Skin epidermis (tissue), 12 donors: ENCODE measurements at regions not wholly inside any gene's neighbourhood (a gene's known extent, or its start where the extent isn't known, plus 50 kb on each side); places are given as distances from the start of the nearest gene placed in this dataset.

ENCODE experiments used
- H3K27ac ChIP-seq, 21 experiments: fragments of 200-600 bp; sonication (generic) in 11 of 21; one replicate each; pipeline ENCODE4 v1.5.0; 2020; ENCODE audit warnings: mild to moderate bottlenecking in 3 of 21, inconsistent platforms in 2 of 21, moderate library complexity in 2 of 21
- H3K4me3 ChIP-seq, 7 experiments: fragments of 200-600 bp; sonication (generic) in 2 of 7; one replicate each; pipeline ENCODE4 v1.5.0; 2020; ENCODE audit warnings: inconsistent platforms in 2 of 7, mild to moderate bottlenecking in 2 of 7, moderate library complexity in 1 of 7

DNA sequence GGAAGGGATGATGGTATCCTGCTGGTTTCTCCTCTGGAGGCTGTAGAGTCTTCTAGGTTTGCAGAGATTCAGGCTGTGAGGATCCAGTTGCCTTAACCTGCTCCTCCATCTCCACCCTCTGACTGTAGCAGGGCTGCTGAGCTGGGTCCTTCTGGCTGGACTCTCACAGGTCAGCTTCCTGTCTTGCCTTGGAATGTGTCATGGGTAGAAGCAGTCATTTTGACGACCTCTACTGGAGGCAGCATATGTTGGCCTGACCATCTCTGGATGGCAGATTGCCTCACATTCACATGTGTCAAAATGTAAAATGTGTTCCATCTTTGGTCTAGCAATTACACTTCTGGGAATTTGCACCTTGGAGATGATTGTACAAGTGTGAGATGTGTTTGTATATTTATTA lies 504.4 kb upstream of the EEF2KMT start:
- no peak overlapping the region for H3K4me3 ChIP-seq
- no peak overlapping the region for H3K27ac ChIP-seq

DNA sequence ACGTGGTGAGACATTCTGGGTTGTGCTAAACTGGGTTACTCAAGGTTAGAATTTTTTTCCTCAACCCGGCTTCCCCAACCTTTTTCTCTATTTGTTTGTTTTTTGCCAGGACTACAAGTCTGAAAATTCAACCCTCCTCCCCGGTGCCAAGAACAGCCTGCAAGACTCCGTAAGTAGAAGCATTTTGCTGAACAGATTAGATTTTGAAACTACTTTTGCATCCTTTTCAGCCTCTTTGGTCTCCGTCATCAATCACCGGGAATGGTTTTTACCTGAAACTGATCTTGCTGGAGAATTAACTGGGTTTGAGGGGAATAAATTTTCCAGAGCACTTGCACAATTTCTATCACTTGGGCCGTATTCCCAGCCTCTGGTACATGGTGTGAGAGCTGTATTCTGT lies 501.2 kb upstream of the EEF2KMT start:
- H3K4me3 ChIP-seq = no peak overlapping the region
- no peak overlapping the region for H3K27ac ChIP-seq

DNA sequence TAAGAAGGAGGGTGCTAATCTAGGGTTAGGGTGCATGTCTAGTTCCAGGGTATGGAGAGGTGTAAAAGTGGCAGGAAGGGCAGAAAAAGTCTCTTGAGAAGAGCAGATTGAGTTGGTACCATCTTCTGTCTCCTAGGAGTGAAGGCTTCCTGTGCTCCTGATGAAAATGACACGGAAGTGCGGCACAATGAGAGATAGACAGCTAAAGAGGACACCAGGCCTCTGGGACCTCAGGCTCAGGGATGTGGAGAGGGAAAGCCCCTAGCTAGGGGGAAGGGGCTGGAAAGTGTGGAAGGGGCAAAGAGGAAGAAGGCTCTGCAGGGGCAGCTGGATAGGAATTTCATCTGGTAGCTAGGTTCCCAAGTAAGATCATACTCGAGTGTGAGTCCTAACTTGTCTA lies 498.3 kb upstream of the EEF2KMT start:
- Histone ChIP-seq H3K4me3 (no peak overlapping the region), H3K27ac (no peak overlapping the region)

DNA sequence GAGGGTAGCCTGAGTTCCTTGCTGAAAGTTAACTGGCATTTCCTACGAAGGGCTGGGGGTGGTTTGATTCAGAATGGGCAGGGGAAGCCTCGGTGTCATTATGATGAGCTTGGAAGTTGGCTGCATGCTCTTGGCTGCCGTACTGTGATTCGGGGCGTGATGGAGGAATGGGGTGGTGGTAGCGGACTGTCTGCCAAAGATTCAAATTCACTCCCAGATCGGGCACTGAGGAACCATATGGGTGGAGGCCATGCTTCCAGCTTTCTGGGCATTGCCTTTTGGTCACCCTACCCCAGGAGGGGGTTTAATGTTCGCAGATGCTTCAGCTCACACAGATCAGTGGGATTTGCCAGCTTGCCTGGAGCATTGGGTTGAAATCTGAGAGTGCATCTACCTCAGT lies 492.8 kb upstream of the EEF2KMT start:
- Histone ChIP-seq H3K4me3 (no peak overlapping the region), H3K27ac (no peak overlapping the region)

DNA sequence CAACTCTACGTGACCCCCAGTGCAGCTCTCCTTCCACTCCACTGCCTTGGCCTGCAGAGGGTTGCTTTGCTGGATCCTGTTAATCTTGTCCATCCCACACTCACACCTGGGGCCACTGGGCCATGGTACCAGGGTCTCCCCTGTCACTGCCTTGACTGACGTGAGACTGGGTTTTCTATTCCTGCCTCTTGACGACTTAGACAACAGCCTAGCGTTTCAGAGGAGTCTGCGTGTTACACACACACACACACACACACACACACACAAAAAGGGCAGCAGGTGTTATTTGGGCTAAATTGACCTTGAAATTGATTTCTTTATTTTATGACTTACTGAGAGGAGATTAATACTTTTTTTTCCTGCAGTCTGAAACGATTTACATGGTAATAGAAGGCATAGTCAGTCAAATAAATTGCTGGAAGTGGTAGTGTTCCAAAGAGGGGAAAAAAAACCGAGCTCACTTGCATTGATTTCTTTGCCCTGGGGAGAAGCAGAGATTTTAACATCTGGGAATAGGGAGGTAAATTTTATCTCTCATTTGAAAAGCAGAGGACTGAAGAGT lies 492.3 kb upstream of the EEF2KMT start:
- no peak overlapping the region for H3K4me3 ChIP-seq
- H3K27ac ChIP-seq = no peak overlapping the region

DNA sequence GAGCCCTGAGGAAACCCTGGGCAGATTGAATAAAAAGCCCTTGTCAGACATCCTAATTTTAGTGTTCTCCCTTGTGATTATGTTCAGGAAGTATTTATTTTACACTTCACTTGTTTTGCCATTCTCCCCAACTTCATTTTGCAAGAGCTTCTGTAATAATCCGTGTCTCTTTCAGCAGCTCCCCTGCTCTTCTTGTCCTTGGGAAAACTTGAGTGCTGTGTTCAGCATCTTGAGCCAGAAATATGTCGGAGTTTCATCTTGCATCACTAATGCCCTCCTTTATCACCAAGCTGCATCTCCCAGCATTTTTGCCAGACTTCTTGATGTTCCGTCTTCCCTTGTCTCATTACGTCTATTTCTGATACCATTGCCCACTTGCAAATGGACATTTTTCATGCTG lies 486.5 kb upstream of the EEF2KMT start:
- Histone ChIP-seq H3K4me3 (no peak overlapping the region), H3K27ac (no peak overlapping the region)

DNA sequence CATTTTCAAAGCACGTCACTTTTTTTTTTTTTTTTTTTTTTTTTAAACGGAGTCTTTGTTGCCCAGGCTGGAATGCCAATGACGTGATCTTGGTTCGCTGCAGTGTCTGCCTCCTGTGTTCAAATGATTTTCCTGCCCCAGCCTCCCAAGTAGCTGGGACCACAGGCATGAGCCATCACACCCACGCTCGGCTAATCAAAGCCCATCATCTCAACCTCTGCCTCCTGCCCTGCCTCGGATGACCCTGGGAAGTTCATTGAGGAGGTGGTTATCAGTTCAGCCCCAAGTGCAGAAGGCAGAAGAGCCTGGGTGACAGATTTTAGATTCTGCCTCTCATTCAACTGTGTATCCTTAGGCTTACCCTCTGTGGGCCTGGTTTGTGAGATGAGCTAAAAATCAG lies 484.9 kb upstream of the EEF2KMT start:
- Histone ChIP-seq H3K27ac (no peak overlapping the region), H3K4me3 (no peak overlapping the region)

DNA sequence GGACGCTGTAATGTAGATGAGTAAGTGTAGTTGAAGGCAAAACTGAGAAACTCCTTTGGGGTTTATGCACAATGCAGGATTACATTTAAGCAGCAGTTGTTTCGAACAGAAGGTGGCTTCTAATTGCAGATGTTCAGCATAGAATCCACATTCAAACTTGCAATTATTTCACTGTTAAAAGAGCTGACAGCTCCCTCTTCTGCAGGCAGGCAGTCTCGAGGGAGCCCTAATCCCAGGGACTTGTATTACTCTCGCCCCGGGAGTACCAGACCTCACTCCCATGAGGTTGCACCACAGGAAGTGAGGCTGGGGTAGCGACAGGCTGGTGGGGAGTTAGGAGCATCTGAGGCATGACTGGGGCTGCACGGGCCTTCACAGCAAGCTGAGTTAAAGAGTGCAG lies 484.3 kb upstream of the EEF2KMT start:
- Histone ChIP-seq H3K27ac (no peak overlapping the region), H3K4me3 (no peak overlapping the region)

DNA sequence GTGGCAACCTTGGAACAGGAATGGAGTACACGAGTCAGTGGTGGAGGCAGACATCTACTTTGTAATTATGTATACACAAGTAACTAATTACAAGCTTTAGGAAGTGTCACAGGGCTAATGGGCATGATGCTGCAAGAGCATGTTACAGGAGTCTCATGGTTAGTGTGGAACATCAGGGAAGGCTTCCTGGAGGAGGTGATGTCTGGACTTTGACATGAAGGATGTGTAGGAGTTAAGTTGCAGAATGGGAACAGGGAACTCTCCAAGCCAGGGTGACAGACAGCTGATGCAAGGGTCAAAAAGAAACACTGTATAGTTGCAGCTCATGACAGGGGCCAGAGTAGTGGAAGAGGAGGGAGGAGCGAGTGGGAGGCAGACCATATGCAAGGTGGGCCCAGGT lies 483.8 kb upstream of the EEF2KMT start:
- H3K27ac ChIP-seq = no peak overlapping the region
- no peak overlapping the region for H3K4me3 ChIP-seq

DNA sequence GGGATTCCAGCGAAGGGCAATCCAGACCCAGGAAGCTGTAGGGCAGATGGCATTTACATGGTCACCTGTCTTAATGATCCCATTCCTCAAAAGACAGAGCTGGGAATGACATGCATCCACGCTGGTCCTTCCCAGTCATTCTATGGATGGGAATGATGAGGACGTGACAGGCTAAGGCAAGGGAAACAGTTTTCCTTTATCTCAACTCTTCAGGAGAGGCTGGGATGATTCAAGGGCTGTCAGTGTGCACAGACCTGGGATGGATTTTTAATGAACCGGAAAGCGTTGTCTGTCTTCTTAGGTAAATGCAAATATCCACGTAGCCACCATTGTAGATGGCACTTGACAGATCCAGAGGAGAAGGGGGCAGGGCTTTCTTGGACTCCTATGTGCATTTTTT lies 483.2 kb upstream of the EEF2KMT start:
- H3K4me3 ChIP-seq = no peak overlapping the region
- H3K27ac ChIP-seq = no peak overlapping the region

DNA sequence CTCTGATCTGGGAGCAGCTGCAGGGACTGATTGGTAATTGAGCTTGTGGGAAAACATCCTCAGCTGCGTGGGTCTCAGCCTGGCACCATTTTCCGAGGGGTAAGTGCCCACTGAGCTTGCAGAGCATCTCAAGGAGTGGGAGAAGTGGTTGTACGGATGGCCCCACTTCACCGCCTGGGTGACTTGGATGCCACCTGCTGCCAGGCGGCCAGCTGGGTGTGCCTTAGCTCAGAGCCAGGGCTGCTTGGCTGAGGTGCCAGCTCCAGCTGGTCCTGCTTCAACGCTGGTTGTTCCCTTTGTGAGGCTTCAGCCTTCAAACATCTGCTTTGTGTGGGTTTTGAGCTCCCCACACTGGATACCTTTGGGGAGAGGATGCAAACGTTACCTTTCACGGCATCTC lies 482.7 kb upstream of the EEF2KMT start:
- Histone ChIP-seq H3K27ac (no peak overlapping the region), H3K4me3 (no peak overlapping the region)

DNA sequence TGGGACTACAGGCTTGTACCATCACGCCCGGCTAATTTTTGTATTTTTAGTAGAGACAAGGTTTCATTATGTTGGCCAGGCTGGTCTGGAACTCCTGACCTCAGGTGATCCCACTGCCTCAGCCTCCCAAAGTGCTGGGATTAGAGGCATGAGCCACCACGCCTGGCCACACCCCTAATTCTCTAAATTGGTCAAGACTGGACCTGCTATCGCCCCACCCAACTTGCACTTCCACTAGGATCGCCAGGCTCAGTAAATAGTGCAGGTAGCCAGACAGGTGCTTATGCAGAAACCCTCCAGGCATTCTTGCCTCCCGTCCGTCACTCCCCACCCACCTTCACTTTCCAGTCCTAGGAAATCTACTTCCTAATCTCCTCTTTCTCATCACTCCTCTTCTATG lies 481.4 kb upstream of the EEF2KMT start:
- no peak overlapping the region for H3K27ac ChIP-seq
- H3K4me3 ChIP-seq = no peak overlapping the region

DNA sequence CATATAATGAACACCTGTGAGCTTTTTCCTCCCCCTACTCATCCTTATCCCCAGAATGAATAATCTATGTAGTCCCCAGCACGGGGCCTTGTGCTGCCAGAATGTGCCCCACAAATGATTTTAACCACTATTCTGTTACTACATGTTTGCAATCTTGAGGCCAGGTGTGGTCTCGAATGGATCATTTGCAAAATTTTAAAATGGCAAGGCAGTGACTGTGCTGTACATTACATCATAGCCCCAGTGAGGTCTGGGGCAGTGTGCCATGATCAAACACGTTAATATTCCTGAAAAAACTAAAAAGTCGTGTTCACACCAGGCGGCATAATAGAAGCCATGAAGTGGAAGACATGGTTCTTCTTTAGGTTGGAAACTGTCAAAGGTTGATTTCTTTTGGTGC lies 479.9 kb upstream of the EEF2KMT start:
- no peak overlapping the region for H3K27ac ChIP-seq
- no peak overlapping the region for H3K4me3 ChIP-seq

DNA sequence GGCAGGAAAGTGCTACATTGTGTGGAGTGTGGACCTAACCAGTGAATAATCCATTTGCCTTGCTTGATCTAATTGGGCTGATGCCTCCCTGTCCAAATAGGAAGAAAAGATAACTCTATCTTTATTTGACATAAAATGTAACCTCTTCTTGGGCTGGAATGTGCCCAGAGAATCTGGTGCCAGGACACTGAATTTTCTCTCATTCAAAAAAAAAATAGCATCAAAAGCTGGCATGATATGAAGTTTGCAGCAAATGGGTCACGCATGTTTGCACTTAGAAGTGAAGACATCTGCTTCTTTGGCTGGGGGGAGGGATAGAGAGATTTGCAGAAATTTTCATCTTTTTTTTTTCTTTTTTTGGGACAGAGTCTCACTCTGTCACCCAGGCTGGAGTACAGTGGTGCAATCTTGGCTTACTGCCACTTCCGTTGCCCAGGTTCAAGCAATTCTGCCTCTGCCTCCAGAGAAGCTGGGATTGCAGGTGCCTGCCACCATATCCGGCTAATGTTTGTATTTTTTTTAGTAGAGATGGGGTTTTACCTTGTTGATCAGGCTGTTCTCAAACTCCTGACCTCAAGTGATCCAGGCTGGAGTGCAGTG lies 478.2 kb upstream of the EEF2KMT start:
- no peak overlapping the region for H3K27ac ChIP-seq
- H3K4me3 ChIP-seq = no peak overlapping the region

DNA sequence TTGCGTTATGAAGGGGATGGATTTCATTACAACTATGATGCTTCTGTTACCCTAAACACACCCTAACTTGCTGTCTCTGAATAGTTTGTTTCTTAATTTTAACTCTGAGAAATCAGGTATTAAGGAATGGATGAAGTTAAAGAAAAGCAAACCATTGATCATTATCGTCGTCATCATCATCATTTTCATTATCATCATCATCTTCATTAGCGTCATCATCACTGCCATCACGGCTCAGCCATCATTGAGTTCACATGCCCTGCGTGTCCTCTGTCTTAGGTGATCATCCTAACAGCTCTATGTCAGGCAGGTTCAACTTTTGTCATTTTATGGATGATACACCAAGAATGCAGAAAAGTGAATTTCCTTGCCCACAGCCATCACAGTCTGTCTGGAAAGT lies 477.5 kb upstream of the EEF2KMT start:
- Histone ChIP-seq H3K27ac (no peak overlapping the region), H3K4me3 (no peak overlapping the region)

DNA sequence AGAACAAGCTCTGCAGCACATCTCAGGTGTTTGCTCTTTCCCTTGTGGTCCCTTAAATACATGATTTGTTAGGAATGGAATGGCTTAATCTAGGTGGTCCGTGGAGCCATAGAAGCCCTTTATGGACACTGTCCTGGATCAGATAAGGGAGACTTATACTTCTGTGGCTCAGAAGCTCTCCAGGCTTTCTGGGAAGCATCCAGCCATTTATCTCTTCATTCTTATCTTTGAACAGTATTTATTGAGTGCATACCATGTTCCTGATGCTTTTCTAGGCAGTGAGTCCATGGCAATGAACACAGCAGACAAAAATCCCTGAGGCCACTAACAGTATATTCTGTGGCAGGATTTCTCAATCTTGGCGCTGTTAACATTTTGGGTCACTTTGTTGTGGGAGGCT lies 474.5 kb upstream of the EEF2KMT start:
- Histone ChIP-seq H3K4me3 (no peak overlapping the region), H3K27ac (no peak overlapping the region)

DNA sequence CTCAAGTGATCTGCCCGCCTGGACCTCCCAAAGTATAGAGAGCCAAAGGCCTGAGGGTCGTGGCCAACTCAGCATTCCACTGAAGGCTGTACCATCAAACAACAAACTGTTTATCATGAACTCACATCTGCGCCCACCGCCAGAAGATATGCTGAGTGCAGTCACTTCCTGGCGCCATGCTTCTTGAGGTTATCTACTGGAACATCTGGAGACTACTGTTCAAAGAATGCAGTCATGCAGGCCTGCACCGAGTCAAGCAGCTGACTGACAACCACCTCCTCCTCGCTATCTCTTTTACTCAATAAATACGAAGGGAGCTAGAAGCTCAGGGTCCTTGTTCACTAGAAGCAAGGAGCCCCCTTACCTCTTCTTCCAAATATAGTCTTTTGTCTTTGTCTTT lies 473.9 kb upstream of the EEF2KMT start:
- Histone ChIP-seq H3K4me3 (no peak overlapping the region), H3K27ac (no peak overlapping the region)

DNA sequence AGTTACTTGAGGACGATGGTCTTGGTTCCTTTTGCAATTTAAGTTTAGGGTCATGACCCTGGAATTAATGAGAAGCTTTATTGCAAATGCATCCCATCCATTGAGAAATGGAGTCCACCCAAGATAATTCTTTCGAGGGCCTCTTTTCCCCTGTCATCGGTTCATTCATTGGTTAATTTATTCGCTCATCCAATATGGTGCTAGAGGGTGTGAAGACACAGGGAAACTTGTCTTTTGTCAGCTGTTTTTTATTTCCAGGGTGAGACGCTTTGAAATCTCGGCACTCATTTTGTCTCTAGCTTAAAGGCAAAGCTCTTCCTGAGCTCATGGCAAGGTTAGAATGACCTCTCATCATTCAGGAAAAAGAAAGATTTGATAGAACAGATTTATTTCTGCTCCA lies 464.2 kb upstream of the EEF2KMT start:
- no peak overlapping the region for H3K4me3 ChIP-seq
- H3K27ac ChIP-seq = no peak overlapping the region

DNA sequence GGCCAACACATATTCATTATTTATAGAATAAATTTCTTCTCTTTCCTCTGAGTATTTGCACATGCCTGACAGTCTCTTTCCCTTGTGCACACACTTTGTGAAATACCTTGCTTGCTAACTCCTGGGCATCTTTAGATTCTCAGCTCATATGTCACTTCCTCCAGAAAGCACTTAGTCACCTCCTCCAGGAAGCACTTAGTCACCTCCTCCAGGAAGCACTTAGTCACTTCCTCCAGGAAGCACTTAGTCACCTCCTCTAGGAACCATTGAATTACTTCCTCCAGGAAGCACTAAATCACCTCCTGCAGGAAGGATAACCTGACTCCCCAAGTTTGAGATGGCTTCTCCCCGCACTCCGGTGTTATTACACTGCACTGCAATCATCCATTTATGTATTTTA lies 462.5 kb upstream of the EEF2KMT start:
- H3K27ac ChIP-seq = no peak overlapping the region
- H3K4me3 ChIP-seq = no peak overlapping the region

DNA sequence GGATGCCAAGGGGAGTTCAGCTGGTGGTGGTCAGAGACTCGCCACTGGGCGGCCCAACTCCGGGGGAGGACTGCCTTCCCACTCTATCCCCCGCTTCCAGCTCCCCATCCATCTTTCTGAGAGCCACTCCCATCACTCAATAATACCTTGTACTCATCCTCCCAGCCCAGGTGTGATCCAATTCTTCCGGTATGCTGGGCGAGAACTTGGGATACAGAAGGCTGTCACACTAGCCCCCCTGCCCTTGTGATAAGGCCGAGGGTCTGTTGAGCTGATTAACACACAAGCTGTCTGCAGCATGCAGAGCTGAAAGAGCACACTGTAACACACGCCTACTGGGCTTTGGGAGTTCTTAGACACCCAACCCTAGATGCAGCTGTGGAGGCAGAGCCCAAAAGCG lies 460.4 kb upstream of the EEF2KMT start:
- H3K27ac ChIP-seq = no peak overlapping the region

DNA sequence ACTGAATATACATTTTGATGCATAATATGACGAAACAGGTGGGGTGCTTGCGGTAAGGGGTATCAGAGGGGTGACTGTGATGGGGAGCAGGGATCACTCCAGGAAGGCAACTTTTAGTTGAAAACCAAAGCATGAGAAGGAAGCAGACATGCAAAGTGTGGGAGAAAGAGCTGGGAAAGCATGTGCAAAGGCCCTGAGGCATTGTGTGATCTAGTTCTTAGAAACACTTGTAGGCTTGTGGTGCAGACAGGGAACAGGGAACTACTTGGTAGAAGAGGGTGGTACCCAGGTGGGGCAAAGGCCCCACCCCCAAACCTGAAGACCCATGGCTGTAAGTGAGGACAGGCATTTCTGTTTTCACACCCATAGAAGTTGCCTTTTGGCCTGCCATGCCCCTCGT lies 459.9 kb upstream of the EEF2KMT start:
- Histone ChIP-seq H3K27ac (no peak overlapping the region), H3K4me3 (no peak overlapping the region)

More for the DNA sequence above, 460.4 kb upstream of the EEF2KMT start:
- no peak overlapping the region for H3K4me3 ChIP-seq

DNA sequence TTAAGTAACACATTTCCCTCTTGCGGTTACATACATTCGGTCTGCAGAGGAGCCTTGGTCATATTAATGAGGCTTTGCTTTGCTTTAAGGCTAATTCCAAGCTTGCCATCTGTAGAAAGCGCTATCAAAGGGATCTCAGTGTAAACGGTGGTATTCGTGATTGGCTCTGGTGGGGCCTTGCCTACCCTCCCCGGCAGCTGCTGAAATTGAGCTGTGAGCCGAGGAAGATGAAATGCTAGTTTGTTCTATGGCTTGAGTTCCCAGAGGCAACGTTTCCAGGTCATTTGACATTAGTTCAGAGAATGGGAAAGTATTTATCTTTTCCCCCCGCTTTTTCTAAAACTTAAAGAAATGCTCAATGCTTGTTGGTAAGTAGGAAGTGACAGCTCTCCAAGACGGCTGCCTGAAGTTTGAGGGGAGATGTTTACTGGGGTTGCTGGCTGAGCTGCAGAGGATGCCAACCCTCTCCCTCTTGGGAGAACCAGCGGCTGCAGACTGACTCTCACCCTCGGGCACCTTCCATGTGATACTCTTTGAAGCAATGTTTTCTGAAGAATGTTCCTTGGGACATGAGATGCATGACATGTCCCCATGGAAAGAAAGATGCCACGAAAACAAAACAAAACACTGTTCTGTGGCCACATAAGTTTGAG lies 458.7 kb upstream of the EEF2KMT start:
- Histone ChIP-seq H3K4me3 (no peak overlapping the region), H3K27ac (no peak overlapping the region)
